H1 (cell line): ENCODE measurements at regions not wholly inside any gene's neighbourhood (a gene's known extent, or its start where the extent isn't known, plus 50 kb on each side); places are given as distances from the start of the nearest gene placed in this dataset.

Experiments used
- ASH2L ChIP-seq: fragments of 200-600, 300-600 bp; sonication (generic); IDR thresholded peaks from one replicate; pipeline ENCODE4 v1.7.1; 2017; ENCODE audit warnings: low read length
- MAX ChIP-seq: IDR thresholded peaks from 2 replicates; pipeline ENCODE4 v1.6.1; 2012; ENCODE audit warnings: inconsistent platforms
- NANOG ChIP-seq: IDR thresholded peaks from 2 replicates; pipeline ENCODE4 v1.6.1; 2011; ENCODE audit warnings: low read length, low read depth, mild to moderate bottlenecking, inconsistent platforms; ENCODE audit not compliant: insufficient read depth, poor library complexity, severe bottlenecking
- RBBP5 ChIP-seq: IDR thresholded peaks from 2 replicates; pipeline ENCODE4 v1.7.1; 2012; ENCODE audit warnings: low read depth, mild to moderate bottlenecking, inconsistent platforms, low read length, moderate library complexity, borderline replicate concordance

- TF ChIP-seq RBBP5: no peak
- TF ChIP-seq MAX: no peak
- TF ChIP-seq ASH2L: no peak
- no peak for TF ChIP-seq NANOG
These were observed 1813.1 kb upstream of the RAG2 start (continued) for GRCh38 chr11:38411149-38411548.
